Heart right ventricle (tissue), 16 donors: ENCODE measurements at regions not wholly inside any gene's neighbourhood (a gene's known extent, or its start where the extent isn't known, plus 50 kb on each side); places are given as distances from the start of the nearest gene placed in this dataset.
A peak's percentile ranks its signal among the peaks of the same experiment; 100 is the strongest.

Experiments
- ATAC-seq, 8 donors: fragments of 200-7000 bp; cut with Tn5 transposase; one replicate each; pipeline ENCODE4 v1.9.1; 2020; ENCODE audit warnings: mild to moderate bottlenecking in 8 of 8, moderate library complexity in 8 of 8, moderate number of reproducible peaks in 1 of 8
- DNase-seq, 2 donors: peaks; one replicate each; pipeline ENCODE4 v3.0.0-alpha.2; 2020
- H3K27ac ChIP-seq, 10 donors: fragments of 200-600 bp; sonication (generic) in 2 of 10; one replicate each; pipeline versions ENCODE4 v1.5.0 to v1.8.0; 2020 to 2022; ENCODE audit warnings: mild to moderate bottlenecking in 3 of 10
- H3K27me3 ChIP-seq, 7 donors: fragments of 200-600 bp; one replicate each; pipeline ENCODE4 v1.8.0; 2021 to 2022; ENCODE audit warnings: mild to moderate bottlenecking in 2 of 7
- H3K36me3 ChIP-seq, 9 donors: fragments of 200-600 bp; sonication (generic) in 1 of 9; one replicate each; pipeline versions ENCODE4 v1.5.0 to v1.8.0; 2020 to 2022; ENCODE audit warnings: mild to moderate bottlenecking in 2 of 9
- H3K4me1 ChIP-seq, 9 donors: fragments of 200-600 bp; sonication (generic) in 1 of 9; one replicate each; pipeline versions ENCODE4 v1.5.0 to v1.8.0; 2020 to 2022; ENCODE audit warnings: mild to moderate bottlenecking in 4 of 9
- H3K4me3 ChIP-seq, 10 donors: fragments of 200-600 bp; sonication (generic) in 2 of 10; one replicate each; pipeline versions ENCODE4 v1.5.0 to v1.8.0; 2020 to 2022; ENCODE audit warnings: mild to moderate bottlenecking in 7 of 10, moderate library complexity in 2 of 10
- H3K9me3 ChIP-seq, 11 donors: fragments of 200-600 bp in 10 of 11; sonication (generic) in 2 of 11; one replicate each; pipeline versions ENCODE4 v1.5.0 to v1.8.0; 2013 to 2022; ENCODE audit warnings: mild to moderate bottlenecking in 2 of 11, control low read depth in 1 of 11, moderate library complexity in 1 of 11
- CTCF ChIP-seq, 9 donors: fragments of 200-600 bp; sonication (generic) in 2 of 9; IDR thresholded peaks; one replicate each; pipeline versions ENCODE4 v1.5.0 to v1.8.0; 2021 to 2022; ENCODE audit warnings: antibody characterized with exemption in 9 of 9, mild to moderate bottlenecking in 5 of 9, moderate library complexity in 1 of 9
- WGBS, 2 donors: extraction: QIAGEN DNeasy Blood & Tissue Kit; methylation state at CpG; one replicate each; pipeline ENCODE4 v1.1.7; 2013; ENCODE audit warnings: inconsistent platforms in 1 of 2; 5-methylcytosine and 5-hydroxymethylcytosine counted together
- intact Hi-C, 10 donors: fragments of 100-400 bp; cut with DNase I; formaldehyde crosslinking; loops; one replicate each; pipeline versions ENCODE4 v1.11.1 to v1.14.2; 2022
- donor health status: Arrhythmogenic right ventricular cardiomyopathy.
- donor health status: ischemic (EF 13 %, LVEDD 7.1; RV severe dilation, severe dysfunction).
- donor health status: healthy with polysubstance abuse.
- donor health status: DM: no; HTN: yes; CAD: no.
- donor health status: DM: no; HTN: no; CAD: no.
- donor health status: ischemic (EF 25% LVEDD 6.9; RV normal size, moderate dysfunction).
- donor health status: ischemic (EF 25% LVEDD 5.7; RV mildly dilated, moderate dysfunction).
- donor health status: healthy.
- donor health status: DM: yes; HTN: yes; CAD: no.
- donor health status: Ischemic cardiomyopathy.
- donor health status: ischemic (EF 35%, LVEDD 5.7; RV mildly dilated, moderate dysfunction).
- donor health status: nonischemic (EF 11% LVEDD 7.7; RV severe dilation, severe dysfunction).
- donor health status: DM: yes; HTN: yes; CAD: no.
- donor health status: PGD.
- donor health status: ischemic (EF 29% LVEDD 5.4; RV normal size, mild dysfunction).
- donor health status: nonischemic (EF 23%, LVEDD 6.1; RV moderate dilation, normal function).

GRCh38 chr3:148168347-148168746, 529.4 kb upstream of the AGTR1 start:
- DNase-seq (no peak), ATAC-seq (no peak)
- no peaks in the 10 kb centered on the region for H3K36me3 ChIP-seq
- no peaks in the 10 kb centered on the region for H3K4me1 ChIP-seq
- no peaks in the 10 kb centered on the region for H3K27me3 ChIP-seq
- no peak for TF ChIP-seq CTCF (IDR thresholded peaks at IDR 0.05)
- intact Hi-C loops: no loop called here
- WGBS, 2 donors: 63 to 66% methylated on average over 2 of the region's 2 CpGs
- H3K9me3 ChIP-seq: no peaks in the 10 kb centered on the region
- no peak overlapping the region for H3K27ac ChIP-seq
- no peak overlapping the region for H3K4me3 ChIP-seq

GRCh38 chr3:148173851-148174250, 523.9 kb upstream of the AGTR1 start:
- intact Hi-C loops: no loop called here
- no peaks in the 10 kb centered on the region for H3K27me3 ChIP-seq
- no peak for TF ChIP-seq CTCF (IDR thresholded peaks at IDR 0.05)
- no peak overlapping the region for H3K27ac ChIP-seq
- H3K4me3 ChIP-seq: no peak overlapping the region
- H3K36me3 ChIP-seq: no peaks in the 10 kb centered on the region
- WGBS, 2 donors: 41 to 53% methylated on average over 4 of the region's 4 CpGs
- no peaks in the 10 kb centered on the region for H3K4me1 ChIP-seq
- no peaks in the 10 kb centered on the region for H3K9me3 ChIP-seq
- DNase-seq: peak in 1 of 2 donors; percentile 17
- no peak for ATAC-seq

- Histone ChIP-seq H3K27me3 (no peaks in the 10 kb centered on the region), H3K4me1 (no peaks in the 10 kb centered on the region), H3K9me3 (peaks cover 0 to 8% (median 0%) of the 10 kb centered on the region in 11 donors), H3K27ac (no peak overlapping the region), H3K4me3 (no peak overlapping the region), H3K36me3 (no peaks in the 10 kb centered on the region)
- ATAC-seq (no peak), DNase-seq (no peak)
- intact Hi-C loops: no loop called here
- no peak for TF ChIP-seq CTCF (IDR thresholded peaks at IDR 0.05)
These were observed 522.5 kb upstream of the AGTR1 start for GRCh38 chr3:148175214-148175613.

- no peak overlapping the region for H3K4me3 ChIP-seq
- no peak for DNase-seq
- H3K27ac ChIP-seq: no peak overlapping the region
- WGBS, 2 donors: 29 to 31% methylated on average over 3 of the region's 3 CpGs
- intact Hi-C loops: no loop called here
- H3K4me1 ChIP-seq: no peaks in the 10 kb centered on the region
- H3K36me3 ChIP-seq: no peaks in the 10 kb centered on the region
- H3K9me3 ChIP-seq: peaks cover 0 to 14% (median 0%) of the 10 kb centered on the region in 11 donors
- ATAC-seq: no peak
- no peaks in the 10 kb centered on the region for H3K27me3 ChIP-seq
- TF ChIP-seq CTCF (IDR thresholded peaks at IDR 0.05): no peak
These were observed 519.2 kb upstream of the AGTR1 start for GRCh38 chr3:148178503-148178902.

GRCh38 chr3:148184798-148185197, 512.9 kb upstream of the AGTR1 start:
- no peak for TF ChIP-seq CTCF (IDR thresholded peaks at IDR 0.05)
- WGBS, 2 donors: 88 to 100% methylated on average over 1 of the region's 1 CpG
- Histone ChIP-seq H3K4me3 (no peak overlapping the region), H3K36me3 (no peaks in the 10 kb centered on the region), H3K27me3 (no peaks in the 10 kb centered on the region), H3K27ac (no peak overlapping the region), H3K9me3 (peaks cover 0 to 9% (median 0%) of the 10 kb centered on the region in 11 donors), H3K4me1 (no peaks in the 10 kb centered on the region)
- intact Hi-C loops: no loop called here
- ATAC-seq: no peak
- DNase-seq: no peak
